Upper lobe of left lung (tissue), 6 donors: ENCODE measurements at regions not wholly inside any gene's neighbourhood (a gene's known extent, or its start where the extent isn't known, plus 50 kb on each side); places are given as distances from the start of the nearest gene placed in this dataset.

Experiments
- ATAC-seq, 2 donors: fragments of 200-7000 bp; cut with Tn5 transposase; one replicate each; pipeline ENCODE4 v1.9.1; 2022; ENCODE audit warnings: mild to moderate bottlenecking in 2 of 2, moderate library complexity in 2 of 2; ENCODE audit not compliant: low FRiP score in 2 of 2
- DNase-seq, 2 donors: peaks; one replicate each; pipeline ENCODE4 v3.0.0-alpha.2; 2019 to 2020
- H3K27ac ChIP-seq, 4 donors: fragments of 200-600 bp; sonication (generic); one replicate each; pipeline ENCODE4 v1.5.1; 2016 to 2019
- H3K27me3 ChIP-seq, 4 donors: fragments of 200-600 bp; sonication (generic); one replicate each; pipeline ENCODE4 v1.5.1; 2017 to 2019
- H3K36me3 ChIP-seq, 4 donors: fragments of 200-600 bp; sonication (generic); one replicate each; pipeline ENCODE4 v1.5.1; 2016 to 2019
- H3K4me1 ChIP-seq, 4 donors: fragments of 200-600 bp; sonication (generic); one replicate each; pipeline ENCODE4 v1.5.1; 2018 to 2019
- H3K4me3 ChIP-seq, 4 donors: fragments of 200-600 bp; sonication (generic); one replicate each; pipeline ENCODE4 v1.5.1; 2017 to 2019; ENCODE audit warnings: mild to moderate bottlenecking in 2 of 4, moderate library complexity in 1 of 4
- H3K9me3 ChIP-seq, 4 donors: fragments of 200-600 bp; sonication (generic); one replicate each; pipeline ENCODE4 v1.5.1; 2018 to 2019
- CTCF ChIP-seq, 6 experiments: fragments of 450-650 bp in 4 of 6; fragments of 200-600 bp in 2 of 6; sonication (generic) in 2 of 6; IDR thresholded peaks; one replicate each; pipeline ENCODE4 v1.5.1; 2016 to 2019; ENCODE audit warnings: antibody characterized with exemption in 6 of 6
- EP300 ChIP-seq, 4 donors: sonication (generic); formaldehyde crosslinking; IDR thresholded peaks; one replicate each; pipeline ENCODE4 v1.5.1; 2017; ENCODE audit warnings: antibody characterized with exemption in 4 of 4, control low read depth in 2 of 4
- POLR2A ChIP-seq, 4 donors: fragments of 450-650 bp; IDR thresholded peaks; one replicate each; pipeline ENCODE4 v1.5.1; 2016 to 2017; ENCODE audit warnings: antibody characterized with exemption in 4 of 4, mild to moderate bottlenecking in 2 of 4
- POLR2AphosphoS5 ChIP-seq, 2 donors: sonication (generic); formaldehyde crosslinking; IDR thresholded peaks; one replicate each; pipeline ENCODE4 v1.5.1; 2017; ENCODE audit warnings: antibody characterized with exemption in 2 of 2
- WGBS, 2 donors: methylation state at CpG; one replicate each; pipeline ENCODE4 v1.1.5; 2017 to 2018; 5-methylcytosine and 5-hydroxymethylcytosine counted together
- donor health status: DM: no; HTN: no; CAD: no; lungs with moderate emphysema.
- donor health status: DM: no; HTN: yes; CAD: no; lungs with severe emphysema.

- ATAC-seq: no peak
- no peak for DNase-seq
- H3K27ac ChIP-seq: no peak overlapping the region
- no peak for TF ChIP-seq POLR2A (IDR thresholded peaks at IDR 0.05)
- TF ChIP-seq CTCF (IDR thresholded peaks at IDR 0.05): no peak
- no peak for TF ChIP-seq POLR2AphosphoS5 (IDR thresholded peaks at IDR 0.05)
- TF ChIP-seq EP300 (IDR thresholded peaks at IDR 0.05): no peak
- no peak overlapping the region for H3K4me3 ChIP-seq
- H3K27me3 ChIP-seq: no peaks in the 10 kb centered on the region
- no peaks in the 10 kb centered on the region for H3K4me1 ChIP-seq
- no peaks in the 10 kb centered on the region for H3K36me3 ChIP-seq
- no peaks in the 10 kb centered on the region for H3K9me3 ChIP-seq
Observed at GRCh38 chr6:71567562-71567961, 279.0 kb downstream of the OGFRL1 start.

- H3K27me3 ChIP-seq: no peaks in the 10 kb centered on the region
- H3K36me3 ChIP-seq: no peaks in the 10 kb centered on the region
- H3K4me1 ChIP-seq: no peaks in the 10 kb centered on the region
- no peak overlapping the region for H3K27ac ChIP-seq
- no peak overlapping the region for H3K4me3 ChIP-seq
- DNase-seq (no peak), ATAC-seq (no peak)
- no peaks in the 10 kb centered on the region for H3K9me3 ChIP-seq
- no peak for TF ChIP-seq CTCF (IDR thresholded peaks at IDR 0.05)
- no peak for TF ChIP-seq EP300 (IDR thresholded peaks at IDR 0.05)
- no peak for TF ChIP-seq POLR2A (IDR thresholded peaks at IDR 0.05)
Observed at GRCh38 chr6:71577766-71578165, 289.2 kb downstream of the OGFRL1 start.

- Histone ChIP-seq H3K4me1 (no peaks in the 10 kb centered on the region), H3K4me3 (no peak overlapping the region), H3K9me3 (no peaks in the 10 kb centered on the region), H3K27me3 (no peaks in the 10 kb centered on the region), H3K27ac (no peak overlapping the region), H3K36me3 (no peaks in the 10 kb centered on the region)
- no peak for DNase-seq
- TF ChIP-seq POLR2AphosphoS5 (IDR thresholded peaks at IDR 0.05) (no peak), POLR2A (IDR thresholded peaks at IDR 0.05) (no peak), EP300 (IDR thresholded peaks at IDR 0.05) (no peak), CTCF (IDR thresholded peaks at IDR 0.05) (no peak)
- WGBS, 2 donors: 64 to 74% methylated on average over 1 of the region's 1 CpG
- ATAC-seq: no peak
Observed at GRCh38 chr6:71579902-71580301, 291.3 kb downstream of the OGFRL1 start.

- 32 to 50% methylated on average over 1 of the region's 1 CpG for WGBS, 2 donors
- Histone ChIP-seq H3K27me3 (no peaks in the 10 kb centered on the region), H3K4me3 (no peak overlapping the region), H3K27ac (no peak overlapping the region), H3K4me1 (no peaks in the 10 kb centered on the region), H3K36me3 (no peaks in the 10 kb centered on the region), H3K9me3 (no peaks in the 10 kb centered on the region)
- ATAC-seq: no peak
- DNase-seq: no peak
- TF ChIP-seq POLR2AphosphoS5 (IDR thresholded peaks at IDR 0.05): no peak
- no peak for TF ChIP-seq EP300 (IDR thresholded peaks at IDR 0.05)
- no peak for TF ChIP-seq POLR2A (IDR thresholded peaks at IDR 0.05)
- no peak for TF ChIP-seq CTCF (IDR thresholded peaks at IDR 0.05)
Observed at GRCh38 chr6:71582820-71583219, 294.2 kb downstream of the OGFRL1 start.

- H3K27me3 ChIP-seq: no peaks in the 10 kb centered on the region
- no peak for TF ChIP-seq POLR2AphosphoS5 (IDR thresholded peaks at IDR 0.05)
- no peak for TF ChIP-seq CTCF (IDR thresholded peaks at IDR 0.05)
- no peak for TF ChIP-seq POLR2A (IDR thresholded peaks at IDR 0.05)
- no peak for TF ChIP-seq EP300 (IDR thresholded peaks at IDR 0.05)
- no peak overlapping the region for H3K4me3 ChIP-seq
- no peaks in the 10 kb centered on the region for H3K4me1 ChIP-seq
- 97 to 99% methylated on average over 34 to 44 of the region's 44 CpGs for WGBS, 2 donors
- no peak overlapping the region for H3K27ac ChIP-seq
- H3K36me3 ChIP-seq: no peaks in the 10 kb centered on the region
- no peaks in the 10 kb centered on the region for H3K9me3 ChIP-seq
- ATAC-seq (no peak), DNase-seq (peak in 1 of 2 donors; percentile 78)
Observed at GRCh38 chr6:71584712-71585436, 296.3 kb downstream of the OGFRL1 start.
